GM12874 (cell line): ENCODE measurements at regions not wholly inside any gene's neighbourhood (a gene's known extent, or its start where the extent isn't known, plus 50 kb on each side); places are given as distances from the start of the nearest gene placed in this dataset.

ENCODE experiments used
- CTCF ChIP-seq: IDR thresholded peaks from 2 replicates; pipeline ENCODE4 v1.5.1; 2011; ENCODE audit warnings: low read depth, mild to moderate bottlenecking, control low read depth, low read length, moderate library complexity; ENCODE audit not compliant: insufficient read depth

- no peak for TF ChIP-seq CTCF
Observed at GRCh38 chr4:156536661-156537060, 434.9 kb downstream of the PDGFC start.

GRCh38 chr4:156534205-156534604, 437.4 kb downstream of the PDGFC start:
- TF ChIP-seq CTCF, result no peak

- no peak for TF ChIP-seq CTCF
Observed at GRCh38 chr4:156528216-156528615, 443.4 kb downstream of the PDGFC start.

GRCh38 chr4:156527237-156527993, 444.2 kb downstream of the PDGFC start:
- TF ChIP-seq CTCF, result no peak

GRCh38 chr4:156523991-156524390, 447.6 kb downstream of the PDGFC start:
- no peak for TF ChIP-seq CTCF

- no peak for TF ChIP-seq CTCF
Observed at GRCh38 chr4:156523492-156523891, 448.1 kb downstream of the PDGFC start.

- TF ChIP-seq CTCF, result no peak
Observed at GRCh38 chr4:156521631-156522030, 450.0 kb downstream of the PDGFC start.

- TF ChIP-seq CTCF, result no peak
Observed at GRCh38 chr4:156517956-156518355, 453.6 kb downstream of the PDGFC start.
